Inferior parietal cortex (tissue), 1 donor: ENCODE measurements at regions not wholly inside any gene's neighbourhood (a gene's known extent, or its start where the extent isn't known, plus 50 kb on each side); places are given as distances from the start of the nearest gene placed in this dataset.
"Not testable (repeated sequence)": the region's sequence is repeated elsewhere in the genome, so short reads cannot be mapped to it uniquely, and the experiment has no call there.

Experiments used
- DNase-seq: peaks from one replicate; pipeline ENCODE4 v3.0.0-alpha.2; 2016; ENCODE audit errors: extremely low spot score

DNA sequence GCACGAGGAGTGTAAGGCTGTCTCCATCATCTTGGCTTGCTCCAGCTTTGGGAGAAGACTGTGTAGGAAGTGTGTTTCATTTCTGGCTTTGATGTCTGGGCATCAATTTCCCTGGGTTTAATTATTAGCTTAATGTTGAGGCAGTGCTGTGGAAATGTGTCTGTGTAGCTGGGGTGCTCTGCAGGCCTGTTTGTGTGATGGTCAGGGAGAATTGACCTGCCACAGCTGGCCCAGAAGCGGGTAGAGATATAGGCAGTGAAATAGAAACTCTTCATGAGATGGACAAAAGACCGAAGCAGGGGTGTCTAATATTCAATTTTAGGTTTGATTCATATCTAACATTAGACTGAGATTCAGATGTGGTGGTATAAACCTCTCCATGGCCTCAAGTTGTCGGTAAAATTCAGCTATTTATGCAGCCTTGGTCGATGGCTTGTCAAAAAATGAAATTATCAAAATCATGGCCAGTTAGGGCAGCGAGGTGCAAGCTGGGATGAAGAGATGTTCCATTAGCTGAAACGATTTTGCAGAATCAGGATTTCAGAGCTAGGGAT, 95.3 kb upstream of the SNX9 start:
- no peak for DNase-seq

GRCh38 chr6:157728183-157728881, 94.7 kb upstream of the SNX9 start:
- DNase-seq, result no peak

DNA sequence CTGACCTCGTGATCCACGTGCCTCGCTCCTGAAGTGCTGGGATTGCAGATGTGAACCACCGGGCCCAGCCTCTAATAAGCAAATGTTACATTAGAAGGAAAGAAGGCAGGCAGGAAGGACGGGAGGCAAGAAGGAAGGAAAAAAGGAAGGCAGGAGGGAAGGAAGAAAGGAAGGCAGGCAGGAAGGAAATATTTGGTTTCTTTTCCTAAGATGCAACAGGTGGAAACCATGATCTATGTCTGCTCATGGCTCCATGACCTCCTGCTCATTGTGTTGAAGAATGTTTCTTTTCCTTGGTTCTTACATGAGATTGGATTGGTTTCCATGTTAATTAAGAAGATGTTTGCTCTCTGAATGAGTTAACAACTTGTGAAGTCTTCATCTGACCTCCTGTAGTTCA, 91.8 kb upstream of the SNX9 start:
- DNase-seq, result no peak

- DNase-seq, result no peak
Measured at GRCh38 chr6:157732007-157732406, 91.0 kb upstream of the SNX9 start.

- no peak for DNase-seq
Measured at GRCh38 chr6:157732416-157733161, 90.5 kb upstream of the SNX9 start.

- not testable (repeated sequence) for DNase-seq
Measured at GRCh38 chr6:157736555-157736954, 86.5 kb upstream of the SNX9 start.

GRCh38 chr6:157741321-157741947, 81.6 kb upstream of the SNX9 start:
- DNase-seq, result no peak

DNA sequence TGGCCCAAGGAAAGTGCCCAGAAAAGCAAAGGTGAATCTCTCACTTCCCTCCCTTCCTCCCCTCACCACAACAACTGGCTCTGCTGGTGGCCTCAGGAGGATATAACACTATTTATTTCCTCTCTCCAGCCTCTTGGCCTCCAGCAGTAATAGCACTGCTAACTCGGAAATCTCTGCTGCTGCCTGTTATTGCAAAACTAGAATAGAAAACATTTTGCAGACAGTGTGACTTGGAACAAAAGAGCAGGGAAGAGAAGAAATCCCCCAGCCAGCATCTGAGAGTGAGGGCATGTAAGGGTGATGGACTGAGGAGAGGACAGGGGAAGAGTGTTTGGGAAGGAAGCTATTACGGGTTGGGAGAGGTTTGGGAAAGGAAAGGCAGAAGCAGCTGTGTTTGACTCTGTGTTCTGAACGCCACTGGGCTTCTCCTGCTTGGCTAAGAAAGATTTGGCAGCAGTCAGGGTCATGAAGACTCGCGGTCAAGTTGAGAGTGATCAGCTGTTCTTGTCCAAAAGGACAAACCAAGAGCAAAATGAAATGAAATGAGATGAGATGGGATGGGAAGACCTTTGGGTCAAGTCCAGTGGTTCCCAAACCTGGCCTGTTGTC, 81.0 kb upstream of the SNX9 start:
- no peak for DNase-seq

- no peak for DNase-seq
Measured at GRCh38 chr6:157744102-157744601, 78.9 kb upstream of the SNX9 start.

- no peak for DNase-seq
Measured at GRCh38 chr6:157746897-157747296, 76.1 kb upstream of the SNX9 start.

DNA sequence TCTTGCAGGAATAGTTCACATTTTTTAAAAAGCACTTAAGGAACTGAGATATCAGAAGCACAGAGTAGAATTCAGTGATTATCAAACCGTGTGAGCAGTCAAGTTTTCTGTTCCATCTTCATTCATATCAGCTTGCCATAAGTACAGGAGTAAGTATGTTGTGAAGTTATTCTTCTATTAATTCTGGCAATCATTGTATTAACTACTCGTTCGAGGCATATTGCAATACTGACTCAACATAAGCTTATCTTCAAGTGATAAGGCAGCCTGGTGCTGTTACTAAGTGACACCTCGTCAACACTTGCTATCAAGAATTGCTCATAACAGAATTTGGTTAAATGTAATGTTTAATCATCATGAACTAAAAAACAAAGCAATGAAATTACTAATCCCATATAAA, 75.7 kb upstream of the SNX9 start:
- DNase-seq, result no peak

- DNase-seq, result no peak
Measured at GRCh38 chr6:157748839-157749571, 74.0 kb upstream of the SNX9 start.

GRCh38 chr6:157750973-157751372, 72.1 kb upstream of the SNX9 start:
- not testable (repeated sequence) for DNase-seq

DNA sequence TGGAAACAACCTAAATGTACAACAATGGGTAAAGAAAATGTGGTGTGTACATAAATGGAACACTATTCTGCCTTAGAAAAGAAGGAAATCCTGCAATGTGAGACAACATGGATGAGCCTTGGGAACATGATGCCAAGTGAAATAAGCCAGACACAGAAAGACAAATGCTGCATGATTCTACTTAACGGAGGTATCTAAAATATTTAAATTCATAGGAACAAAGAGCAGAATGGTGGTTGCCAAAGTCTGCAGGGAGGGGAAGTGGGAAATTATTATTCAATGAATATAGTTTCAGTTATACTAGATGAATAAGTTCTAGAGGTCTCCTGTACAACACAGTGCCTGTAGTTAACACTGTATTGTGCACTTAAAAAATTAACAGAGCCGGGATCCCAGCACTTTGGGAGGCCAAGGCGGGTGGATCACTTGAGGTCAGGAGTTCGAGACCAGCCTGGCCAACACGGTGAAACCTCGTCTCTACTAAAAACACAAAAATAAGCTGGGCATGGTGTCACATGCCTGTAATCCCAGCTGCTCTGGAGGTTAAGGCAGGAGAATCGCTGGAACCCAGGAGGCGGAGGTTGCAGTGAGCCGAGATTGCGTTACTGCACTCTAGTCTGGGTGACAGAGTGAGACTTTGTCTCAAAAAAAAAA, 71.4 kb upstream of the SNX9 start:
- DNase-seq, result no peak

DNA sequence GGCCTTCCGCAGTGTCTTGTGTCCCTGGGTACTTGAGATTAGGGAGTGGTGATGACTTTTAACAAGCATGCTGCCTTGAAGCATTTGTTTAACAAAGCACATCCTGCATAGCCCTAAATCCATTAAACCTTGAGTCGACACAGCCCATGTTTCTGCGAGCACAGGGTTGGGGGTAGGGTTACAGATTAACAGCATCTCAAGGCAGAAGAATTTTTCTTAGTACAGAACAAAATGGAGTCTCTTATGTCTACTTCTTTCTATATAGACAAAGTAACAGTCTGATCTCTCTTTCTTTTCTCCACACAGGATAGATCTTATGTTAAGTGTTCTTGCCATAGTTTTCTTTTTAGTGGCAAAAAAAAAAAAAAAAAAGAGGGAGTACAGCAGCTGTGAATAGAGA, 70.2 kb upstream of the SNX9 start:
- DNase-seq, result not testable (repeated sequence)

DNA sequence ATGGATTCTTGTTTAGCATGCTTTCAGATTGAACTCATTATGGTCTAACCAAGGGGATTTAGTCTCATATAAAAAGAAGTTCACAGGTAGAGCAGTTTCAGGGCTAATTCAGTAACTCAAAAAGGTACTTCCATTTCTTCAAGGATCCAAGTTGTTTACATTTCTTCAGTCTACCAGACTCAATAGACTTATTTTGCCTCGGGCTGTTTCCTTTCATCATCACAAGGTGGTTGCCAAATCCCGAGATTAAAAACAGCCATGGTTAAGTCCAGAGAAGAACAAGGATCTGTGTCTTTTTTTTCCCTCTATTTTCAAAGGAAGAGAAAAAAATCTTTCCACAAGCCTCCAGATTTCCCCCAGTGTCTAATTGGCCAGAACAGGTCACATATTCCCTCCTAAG, 69.8 kb upstream of the SNX9 start:
- DNase-seq, result no peak

- DNase-seq, result not testable (repeated sequence)
Measured at GRCh38 chr6:157753801-157754200, 69.2 kb upstream of the SNX9 start.

DNA sequence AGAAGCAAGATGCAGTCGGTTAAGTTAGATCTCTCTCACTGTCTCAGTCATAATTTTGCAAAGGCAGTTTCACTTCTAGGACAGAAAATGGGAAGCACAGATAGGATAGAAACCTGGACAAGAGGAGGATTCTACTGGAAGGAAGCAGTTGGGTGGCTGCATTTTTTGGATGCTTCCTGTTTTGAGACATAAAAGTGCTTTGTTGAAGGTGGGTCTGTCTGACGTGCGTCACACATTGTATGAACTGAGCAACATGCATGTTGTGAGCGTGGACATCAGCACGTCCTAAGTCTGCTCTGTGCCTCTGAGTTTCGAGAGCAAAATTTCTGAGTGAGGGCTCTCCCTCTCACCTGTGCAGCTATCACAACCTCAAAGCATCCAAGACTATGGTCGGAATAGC, 68.7 kb upstream of the SNX9 start:
- DNase-seq, result no peak

GRCh38 chr6:157755032-157755745, 67.9 kb upstream of the SNX9 start:
- no peak for DNase-seq

DNA sequence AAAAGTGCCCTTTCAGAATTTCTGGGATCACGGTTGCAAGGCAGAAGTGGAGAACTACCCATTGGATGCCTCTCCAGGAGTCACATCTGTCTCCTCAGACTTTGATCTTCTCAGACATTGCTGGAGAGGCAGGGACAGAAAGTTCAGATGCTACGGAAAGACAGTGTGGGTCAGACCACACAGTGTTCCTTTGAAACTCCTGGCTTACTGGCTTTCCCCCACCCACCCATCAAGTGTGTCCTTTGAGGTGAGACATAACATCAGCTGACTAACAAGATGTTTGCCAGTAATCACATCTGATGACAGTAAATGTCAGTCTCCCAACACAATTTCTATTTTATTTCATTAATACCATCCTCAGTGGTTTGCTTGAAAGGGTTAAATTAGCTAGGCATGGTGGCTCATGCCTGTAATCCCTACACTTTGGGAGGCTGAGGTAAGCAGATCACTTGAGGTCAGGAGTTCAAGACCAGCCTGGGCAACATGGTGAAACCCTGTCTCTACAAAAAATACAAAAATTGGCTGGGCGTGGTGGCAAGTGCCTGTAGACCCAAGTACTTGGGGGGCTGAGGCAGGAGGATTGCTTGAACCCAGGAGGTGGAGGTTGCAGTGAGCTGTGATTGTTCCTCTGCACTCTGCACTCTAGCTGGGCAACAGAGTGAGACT, 67.2 kb upstream of the SNX9 start:
- no peak for DNase-seq
